Endothelial cell of umbilical vein (primary cell): ENCODE measurements at regions not wholly inside any gene's neighbourhood (a gene's known extent, or its start where the extent isn't known, plus 50 kb on each side); places are given as distances from the start of the nearest gene placed in this dataset.

Experiments
- BruUV-seq: library from RNA; stranded (reverse); fragments of 400-500 nt; replicated peaks from 2 replicates; lab custom pipeline; 2021; lab: Mats Ljungman, UMichigan
- CTCF ChIA-PET: fragments of 300-600, 350-600 bp; sonication (Branson Sonifier 250); formaldehyde crosslinking; loops from one replicate; lab custom pipeline; 2021; ENCODE audit warnings: antibody characterized with exemption, inconsistent platforms; lab: Charles Lee
- POLR2A ChIA-PET: fragments of 300-600, 350-600 bp; sonication (Branson Sonifier 250); formaldehyde crosslinking; loops from one replicate; lab custom pipeline; 2021; ENCODE audit warnings: antibody characterized with exemption, inconsistent platforms; lab: Charles Lee
- DNase-seq: peaks from one replicate; pipeline ENCODE4 v3.0.0-alpha.2; 2011; ENCODE audit warnings: low read depth, low spot score
- FAIRE-seq: peaks from 2 replicates; lab custom pipeline; 2011; peaks lifted over from hg19 to GRCh38; lab: Jason Lieb, UNC
- H2AFZ ChIP-seq: 2 replicates; pipeline ENCODE4 v1.6.0; 2012; ENCODE audit warnings: low read depth, low read length, control low read depth, inconsistent platforms
- H3K27ac ChIP-seq: 2 replicates; pipeline ENCODE4 v1.5.1; 2011; ENCODE audit warnings: low read depth, mild to moderate bottlenecking, control low read depth, low read length, moderate library complexity; ENCODE audit not compliant: insufficient read depth
- H3K27me3 ChIP-seq, 2 experiments: 2 replicates each; pipeline versions ENCODE4 v1.6.0 to v1.6.1; 2011; ENCODE audit warnings: low read length in 2 of 2, mixed read lengths in 1 of 2; ENCODE audit not compliant: control insufficient read depth in 2 of 2, insufficient read depth in 2 of 2
- H3K36me3 ChIP-seq, 2 experiments: 2 replicates in 1 of 2; 3 replicates in 1 of 2; pipeline ENCODE4 v1.5.1; 2011; ENCODE audit warnings: low read length in 2 of 2, mild to moderate bottlenecking in 1 of 2, moderate library complexity in 1 of 2; ENCODE audit not compliant: control insufficient read depth in 2 of 2, insufficient read depth in 2 of 2; ENCODE audit errors: extremely low read depth in 1 of 2
- H3K4me1 ChIP-seq: 3 replicates; pipeline ENCODE4 v1.5.1; 2011; ENCODE audit warnings: mild to moderate bottlenecking, low read length; ENCODE audit not compliant: control insufficient read depth, insufficient read depth; ENCODE audit errors: extremely low read depth
- H3K4me2 ChIP-seq: 2 replicates; pipeline ENCODE4 v1.6.1; 2011; ENCODE audit warnings: low read length, control low read depth, mixed read lengths; ENCODE audit not compliant: insufficient read depth
- H3K4me3 ChIP-seq, 3 experiments: fragments of 200-600 bp in 1 of 3; sonication (generic), shearing (Covaris generic) in 1 of 3; replicated peaks in 1 of 3; 2 replicates each; pipeline ENCODE4 v1.5.1; 2011 to 2016; ENCODE audit warnings: control low read depth in 3 of 3, low read length in 3 of 3, mild to moderate bottlenecking in 2 of 3, inconsistent platforms in 1 of 3, low read depth in 1 of 3, moderate library complexity in 1 of 3; ENCODE audit not compliant: insufficient read depth in 1 of 3
- H3K79me2 ChIP-seq: 2 replicates; pipeline ENCODE4 v1.6.0; 2012; ENCODE audit warnings: low read length, inconsistent platforms; ENCODE audit not compliant: control insufficient read depth, insufficient read depth
- H3K9ac ChIP-seq: replicated peaks from 2 replicates; pipeline ENCODE3; 2011; ENCODE audit warnings: low read length, control low read depth; ENCODE audit not compliant: insufficient read depth; ENCODE audit errors: extremely low read depth
- H3K9me1 ChIP-seq: replicated peaks from 3 replicates; pipeline ENCODE4 v1.6.0; 2011; ENCODE audit warnings: mild to moderate bottlenecking, low read length; ENCODE audit not compliant: control insufficient read depth, insufficient read depth; ENCODE audit errors: extremely low read depth
- H3K9me3 ChIP-seq: replicated peaks from 2 replicates; pipeline ENCODE4 v1.5.1; 2012; ENCODE audit warnings: low read length, inconsistent platforms; ENCODE audit not compliant: control insufficient read depth, insufficient read depth
- H4K20me1 ChIP-seq: replicated peaks from 2 replicates; pipeline ENCODE3; 2011; ENCODE audit warnings: mild to moderate bottlenecking, low read length; ENCODE audit not compliant: control insufficient read depth, insufficient read depth; ENCODE audit errors: extremely low read depth
- JUN ChIP-seq: IDR thresholded peaks from 2 replicates; pipeline ENCODE4 v1.6.1; 2011; ENCODE audit warnings: borderline replicate concordance, low read depth; ENCODE audit not compliant: insufficient read length, insufficient read depth
- MYC ChIP-seq: IDR thresholded peaks from one replicate; pipeline ENCODE4 v1.6.1; 2011; ENCODE audit warnings: mild to moderate bottlenecking, low read depth, low read length
- POLR2A ChIP-seq: IDR thresholded peaks from 2 replicates; pipeline ENCODE4 v1.6.1; 2012; ENCODE audit warnings: low read depth, mild to moderate bottlenecking, control low read depth, low read length
- POLR2AphosphoS5 ChIP-seq: IDR thresholded peaks from 2 replicates; pipeline ENCODE4 v1.6.1; 2012; ENCODE audit warnings: low read depth, mild to moderate bottlenecking, control low read depth, low read length, moderate library complexity; ENCODE audit not compliant: insufficient read depth
- dilution Hi-C: fragments of 300-500 bp; cut with MboI; formaldehyde crosslinking; loops from one replicate; pipeline ENCODE4 v1.15.0; 2019; ENCODE audit warnings: low sequenced_read_pairs; ENCODE audit not compliant: extremely low pct_ligation_motif_present
- intact Hi-C: fragments of 100-400 bp; cut with micrococcal nuclease; formaldehyde crosslinking; loops from one replicate; pipeline ENCODE4 v1.10.0; 2022
- TF ChIP-seq, protein P1 (sequence below): IDR thresholded peaks from 2 replicates; pipeline ENCODE4 v1.6.1; 2011; ENCODE audit not compliant: insufficient read depth, insufficient read length

GRCh38 chr1:65734979-65735378 lies 57.7 kb upstream of the PDE4B start:
- Histone ChIP-seq H3K9ac (no peak overlapping the region), H3K4me3 (no peak overlapping the region), H4K20me1 (no peaks in the 10 kb centered on the region), H3K27ac (no peak overlapping the region), H3K4me1 (no peaks in the 10 kb centered on the region), H3K27me3 (peaks cover 0 to 4% of the 10 kb centered on the region in 2 experiments), H3K4me2 (no peak overlapping the region), H3K9me1 (no peaks in the 10 kb centered on the region), H3K79me2 (no peaks in the 10 kb centered on the region), H3K36me3 (no peaks in the 10 kb centered on the region), H3K9me3 (no peaks in the 10 kb centered on the region), H2AFZ (no peak overlapping the region)
- DNase-seq (no peak), FAIRE-seq (no peak)
- ChIA-PET CTCF (no interaction called here), POLR2A (no interaction called here)
- no peak for TF ChIP-seq POLR2AphosphoS5
- intact Hi-C loops (no loop called here), dilution Hi-C loops (no loop called here)
- BruUV-seq, result no TSS peak

DNA sequence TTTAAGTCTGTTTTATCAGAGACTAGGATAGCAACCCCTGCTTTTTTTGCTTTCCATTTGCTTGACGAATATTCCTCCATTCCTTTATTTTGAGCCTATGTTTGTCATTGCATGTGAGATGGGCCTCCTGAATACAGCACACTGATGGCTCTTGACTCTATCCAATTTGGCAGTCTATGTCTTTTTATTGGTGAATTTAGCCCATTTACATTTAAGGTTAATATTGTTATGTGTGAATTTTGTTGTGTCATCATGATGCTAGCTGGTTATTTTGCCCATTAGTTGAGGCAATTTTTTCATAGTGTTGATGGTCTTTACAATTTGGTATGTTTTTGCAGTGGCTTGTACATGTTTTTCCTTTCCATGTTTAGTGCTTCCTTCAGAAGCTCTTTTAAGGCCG lies 50.7 kb upstream of the PDE4B start:
- POLR2A ChIA-PET, result no interaction called here
- intact Hi-C loops (no loop called here), dilution Hi-C loops (no loop called here)
- Histone ChIP-seq H3K79me2 (no peaks in the 10 kb centered on the region), H3K27ac (no peak overlapping the region), H3K4me1 (no peaks in the 10 kb centered on the region), H3K9me1 (no peaks in the 10 kb centered on the region), H3K4me2 (no peak overlapping the region), H3K9ac (no peak overlapping the region), H3K9me3 (no peaks in the 10 kb centered on the region), H2AFZ (no peak overlapping the region), H3K36me3 (no peaks in the 10 kb centered on the region), H3K4me3 (no peak overlapping the region), H3K27me3 (no peaks in the 10 kb centered on the region), H4K20me1 (no peaks in the 10 kb centered on the region)
- DNase-seq (no peak), FAIRE-seq (no peak)
- no TSS peak for BruUV-seq
- TF ChIP-seq JUN (no peak), MYC (no peak), POLR2A (no peak)
- TF ChIP-seq, protein P1, sequence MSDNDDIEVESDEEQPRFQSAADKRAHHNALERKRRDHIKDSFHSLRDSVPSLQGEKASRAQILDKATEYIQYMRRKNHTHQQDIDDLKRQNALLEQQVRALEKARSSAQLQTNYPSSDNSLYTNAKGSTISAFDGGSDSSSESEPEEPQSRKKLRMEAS, result no peak
- CTCF ChIA-PET, result no interaction called here
